ENCODE measurements at regions not wholly inside any gene's neighbourhood (a gene's known extent, or its start where the extent isn't known, plus 50 kb on each side); places are given as distances from the start of the nearest gene placed in this dataset.

DNA sequence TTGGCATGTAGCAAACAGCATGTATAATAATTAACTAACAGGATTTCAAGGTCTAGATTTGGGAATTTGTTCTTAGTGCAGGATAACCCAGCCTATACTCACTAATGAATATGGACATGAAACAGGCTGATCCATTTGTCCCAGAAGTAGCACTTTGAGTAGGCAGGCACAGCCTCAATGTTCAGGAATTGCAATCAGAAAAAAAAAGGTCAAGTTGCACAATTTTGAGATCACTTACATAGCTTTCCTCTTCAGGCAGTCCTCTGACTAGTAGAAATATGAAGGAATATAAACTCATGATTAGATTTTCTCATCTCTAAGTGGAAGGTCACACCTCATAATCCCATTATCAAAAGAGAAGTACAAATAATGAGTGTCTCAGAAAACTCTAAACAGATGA, 921.4 kb upstream of the CELF2 start:
- TF ChIP-seq CTCF (IDR thresholded peaks at IDR 0.05) (no peak), POLR2A (IDR thresholded peaks at IDR 0.05) (no peak)
